ENCODE measurements at regions not wholly inside any gene's neighbourhood (a gene's known extent, or its start where the extent isn't known, plus 50 kb on each side); places are given as distances from the start of the nearest gene placed in this dataset.

- DNase-seq = no peak
Measured at GRCh38 chr12:107411792-107412535, 273.6 kb upstream of the PWP1 start.

- DNase-seq = no peak
Measured at GRCh38 chr12:107415071-107415470, 270.5 kb upstream of the PWP1 start.

- DNase-seq = no peak
Measured at GRCh38 chr12:107415834-107416233, 269.8 kb upstream of the PWP1 start.

GRCh38 chr12:107417004-107417403 is 268.6 kb upstream of the PWP1 start:
- no peak for DNase-seq

- no peak for DNase-seq
Measured at GRCh38 chr12:107418981-107419380, 266.6 kb upstream of the PWP1 start.

GRCh38 chr12:107423531-107423930 is 262.1 kb upstream of the PWP1 start:
- no peak for DNase-seq

GRCh38 chr12:107429006-107429705 is 256.4 kb upstream of the PWP1 start:
- DNase-seq = no peak

- DNase-seq = no peak
Measured at GRCh38 chr12:107431942-107432341, 253.7 kb upstream of the PWP1 start.

- no peak for DNase-seq
Measured at GRCh38 chr12:107435072-107435471, 250.5 kb upstream of the PWP1 start.

GRCh38 chr12:107435520-107435919 is 250.1 kb upstream of the PWP1 start:
- no peak for DNase-seq

GRCh38 chr12:107436376-107436775 is 249.2 kb upstream of the PWP1 start:
- DNase-seq = no peak

- DNase-seq = no peak
Measured at GRCh38 chr12:107436836-107437235, 248.8 kb upstream of the PWP1 start.

GRCh38 chr12:107437954-107438353 is 247.6 kb upstream of the PWP1 start:
- DNase-seq = no peak

- DNase-seq = no peak
Measured at GRCh38 chr12:107439026-107439738, 246.4 kb upstream of the PWP1 start.

GRCh38 chr12:107440606-107441005 is 245.0 kb upstream of the PWP1 start:
- DNase-seq = no peak

GRCh38 chr12:107441665-107442300 is 243.8 kb upstream of the PWP1 start:
- DNase-seq = no peak

GRCh38 chr12:107442326-107442987 is 243.1 kb upstream of the PWP1 start:
- DNase-seq = no peak

GRCh38 chr12:107443320-107444090 is 242.1 kb upstream of the PWP1 start:
- DNase-seq = no peak

- DNase-seq = no peak
Measured at GRCh38 chr12:107444771-107445170, 240.8 kb upstream of the PWP1 start.

- no peak for DNase-seq
Measured at GRCh38 chr12:107446476-107446875, 239.1 kb upstream of the PWP1 start.

GRCh38 chr12:107447336-107447735 is 238.3 kb upstream of the PWP1 start:
- DNase-seq = no peak

GRCh38 chr12:107448198-107448597 is 237.4 kb upstream of the PWP1 start:
- DNase-seq = no peak

Data from GOT3 (cell line).